ENCODE measurements at regions not wholly inside any gene's neighbourhood (a gene's known extent, or its start where the extent isn't known, plus 50 kb on each side); places are given as distances from the start of the nearest gene placed in this dataset.

DNA sequence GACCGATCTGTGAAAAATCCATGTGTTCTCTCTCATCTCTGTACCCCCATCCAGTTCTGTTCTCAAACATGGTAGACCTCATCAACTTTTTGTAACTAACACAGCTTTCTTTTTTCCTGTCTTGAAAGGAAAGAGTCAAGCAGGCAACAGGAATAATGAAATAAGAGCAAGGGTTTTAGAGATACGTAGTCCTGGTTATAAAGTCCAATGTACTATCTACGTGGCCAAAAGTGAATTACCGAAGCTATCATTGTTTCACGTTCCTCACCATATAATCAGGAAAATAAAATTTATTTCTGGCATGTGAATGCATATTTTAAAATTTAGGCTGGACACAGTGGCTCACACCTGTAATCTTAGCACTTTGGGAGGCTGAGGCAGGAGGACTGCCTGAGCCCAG, 472.2 kb upstream of the ANO3 start:
- no peaks in the 10 kb centered on the region for H3F3A ChIP-seq (replicated peaks; ENCODE audit: low read depth)
- no peak for ATAC-seq
- H2AFZ ChIP-seq, result no peak overlapping the region
- Mint-ChIP-seq H3K4me1 (peaks cover 5% of the 10 kb centered on the region; the same call in 2 of the 3 replicates), H3K4me3 (no peak overlapping the region), H3K27ac (no peak overlapping the region), H3K9me3 (no peaks in the 10 kb centered on the region), H3K27me3 (ENCODE audit: insufficient read depth, low read depth, poor library complexity) (no peaks in the 10 kb centered on the region), H3K36me3 (ENCODE audit: low read depth) (no peaks in the 10 kb centered on the region)
- no peaks in the 10 kb centered on the region for H3K9me2 ChIP-seq (ENCODE audit: insufficient read depth)
- TF ChIP-seq ZNF331 (CRISPR knock-in tag; IDR thresholded peaks at IDR 0.05; ENCODE audit: low read depth) (no peak), ZNF114 (CRISPR knock-in tag; IDR thresholded peaks at IDR 0.05) (no peak), EZH2phosphoT487 (IDR thresholded peaks at IDR 0.05; ENCODE audit: unreplicated experiment) (no peak), NANOG (IDR thresholded peaks at IDR 0.05; ENCODE audit: borderline replicate concordance) (no peak), JUNB (IDR thresholded peaks at IDR 0.05; ENCODE audit: unreplicated experiment) (no peak)
- TF ChIP-seq, protein P1, sequence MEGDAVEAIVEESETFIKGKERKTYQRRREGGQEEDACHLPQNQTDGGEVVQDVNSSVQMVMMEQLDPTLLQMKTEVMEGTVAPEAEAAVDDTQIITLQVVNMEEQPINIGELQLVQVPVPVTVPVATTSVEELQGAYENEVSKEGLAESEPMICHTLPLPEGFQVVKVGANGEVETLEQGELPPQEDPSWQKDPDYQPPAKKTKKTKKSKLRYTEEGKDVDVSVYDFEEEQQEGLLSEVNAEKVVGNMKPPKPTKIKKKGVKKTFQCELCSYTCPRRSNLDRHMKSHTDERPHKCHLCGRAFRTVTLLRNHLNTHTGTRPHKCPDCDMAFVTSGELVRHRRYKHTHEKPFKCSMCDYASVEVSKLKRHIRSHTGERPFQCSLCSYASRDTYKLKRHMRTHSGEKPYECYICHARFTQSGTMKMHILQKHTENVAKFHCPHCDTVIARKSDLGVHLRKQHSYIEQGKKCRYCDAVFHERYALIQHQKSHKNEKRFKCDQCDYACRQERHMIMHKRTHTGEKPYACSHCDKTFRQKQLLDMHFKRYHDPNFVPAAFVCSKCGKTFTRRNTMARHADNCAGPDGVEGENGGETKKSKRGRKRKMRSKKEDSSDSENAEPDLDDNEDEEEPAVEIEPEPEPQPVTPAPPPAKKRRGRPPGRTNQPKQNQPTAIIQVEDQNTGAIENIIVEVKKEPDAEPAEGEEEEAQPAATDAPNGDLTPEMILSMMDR (conservative IDR thresholded peaks at IDR 0.05; ENCODE audit: low read depth in 2 of 2), result no peak
- no peaks in the 10 kb centered on the region for H3K36me3 ChIP-seq (ENCODE audit: insufficient read depth)
- no peaks in the 10 kb centered on the region for H4K20me1 ChIP-seq (replicated peaks; ENCODE audit: insufficient read depth)
- no peak overlapping the region for H3K27ac ChIP-seq (ENCODE audit: low read depth)
- H3K4me2 ChIP-seq, result no peak overlapping the region
- no peak overlapping the region for H3K4me3 ChIP-seq
- H3K79me2 ChIP-seq (replicated peaks; ENCODE audit: insufficient read depth), result no peaks in the 10 kb centered on the region
- no peak for DNase-seq (ENCODE audit: low spot score)
- no peaks in the 10 kb centered on the region for H3K27me3 ChIP-seq (ENCODE audit: insufficient read depth)
- H3K4me1 ChIP-seq (ENCODE audit: insufficient read depth), result no peaks in the 10 kb centered on the region

GRCh38 chr11:25860677-25861450, 471.1 kb upstream of the ANO3 start:
- H4K20me1 ChIP-seq (replicated peaks; ENCODE audit: insufficient read depth), result no peaks in the 10 kb centered on the region
- no peaks in the 10 kb centered on the region for H3K27me3 ChIP-seq (ENCODE audit: insufficient read depth)
- H3K4me2 ChIP-seq, result no peak overlapping the region
- Mint-ChIP-seq H3K27me3 (ENCODE audit: insufficient read depth, low read depth, poor library complexity) (no peaks in the 10 kb centered on the region), H3K27ac (no peak overlapping the region), H3K4me1 (peaks cover 5% of the 10 kb centered on the region; the same call in 2 of the 3 replicates), H3K9me3 (no peaks in the 10 kb centered on the region), H3K4me3 (no peak overlapping the region), H3K36me3 (ENCODE audit: low read depth) (no peaks in the 10 kb centered on the region)
- no peak for DNase-seq (ENCODE audit: low spot score)
- no peaks in the 10 kb centered on the region for H3K4me1 ChIP-seq (ENCODE audit: insufficient read depth)
- H2AFZ ChIP-seq, result no peak overlapping the region
- no peak overlapping the region for H3K27ac ChIP-seq (ENCODE audit: low read depth)
- H3K79me2 ChIP-seq (replicated peaks; ENCODE audit: insufficient read depth), result no peaks in the 10 kb centered on the region
- ATAC-seq, result no peak
- no peaks in the 10 kb centered on the region for H3K9me2 ChIP-seq (ENCODE audit: insufficient read depth)
- H3K36me3 ChIP-seq (ENCODE audit: insufficient read depth), result no peaks in the 10 kb centered on the region
- H3F3A ChIP-seq (replicated peaks; ENCODE audit: low read depth), result no peaks in the 10 kb centered on the region
- no peak overlapping the region for H3K4me3 ChIP-seq
- TF ChIP-seq JUNB (IDR thresholded peaks at IDR 0.05; ENCODE audit: unreplicated experiment) (no peak), NANOG (IDR thresholded peaks at IDR 0.05; ENCODE audit: borderline replicate concordance) (no peak), ETS1 (IDR thresholded peaks at IDR 0.05) (no peak), ZNF331 (CRISPR knock-in tag; IDR thresholded peaks at IDR 0.05; ENCODE audit: low read depth) (no peak), STAT1 (IDR thresholded peaks at IDR 0.05; ENCODE audit: unreplicated experiment) (no peak), EZH2 (IDR thresholded peaks at IDR 0.05; ENCODE audit: low read depth, unreplicated experiment) (no peak), POLR2AphosphoS5 (IDR thresholded peaks at IDR 0.05; ENCODE audit: low read depth) (no peak), CREB1 (CRISPR knock-in tag; IDR thresholded peaks at IDR 0.05; ENCODE audit: low read depth) (no peak), EZH2phosphoT487 (IDR thresholded peaks at IDR 0.05; ENCODE audit: unreplicated experiment) (no peak), ZNF114 (CRISPR knock-in tag; IDR thresholded peaks at IDR 0.05) (no peak)
- TF ChIP-seq, protein P1 (conservative IDR thresholded peaks at IDR 0.05; ENCODE audit: low read depth in 2 of 2), result no peak

All from GM23338 (cell line).